Ovary (tissue), 3 donors: ENCODE measurements at regions not wholly inside any gene's neighbourhood (a gene's known extent, or its start where the extent isn't known, plus 50 kb on each side); places are given as distances from the start of the nearest gene placed in this dataset.

Experiments used
- CTCF ChIP-seq, 3 donors: fragments of 450-650 bp in 2 of 3; fragments of 200-600 bp in 1 of 3; IDR thresholded peaks; one replicate each; pipeline versions ENCODE4 v1.5.1 to v1.8.0; 2016 to 2022; ENCODE audit warnings: antibody characterized with exemption in 3 of 3, mild to moderate bottlenecking in 1 of 3
- POLR2A ChIP-seq: fragments of 450-650 bp; IDR thresholded peaks from one replicate; pipeline ENCODE4 v1.6.1; 2017; ENCODE audit warnings: antibody characterized with exemption, mild to moderate bottlenecking, moderate library complexity
- donor health status: DM: no; HTN: no; CAD: no.

- TF ChIP-seq CTCF (IDR thresholded peaks at IDR 0.05), result no peak
- no peak for TF ChIP-seq POLR2A
Measured at GRCh38 chr9:71322311-71322710, 200.9 kb upstream of the TRPM3 start.
